Endodermal cell (in vitro differentiated cells): ENCODE measurements at regions not wholly inside any gene's neighbourhood (a gene's known extent, or its start where the extent isn't known, plus 50 kb on each side); places are given as distances from the start of the nearest gene placed in this dataset.

Experiments
- DNase-seq: peaks from one replicate; pipeline ENCODE4 v3.0.0-alpha.2; 2017
- H3K27ac ChIP-seq: 2 replicates; pipeline ENCODE4 v1.5.1; 2013; ENCODE audit warnings: mild to moderate bottlenecking, low read depth, low read length, moderate library complexity
- H3K27me3 ChIP-seq: 2 replicates; pipeline ENCODE4 v1.6.1; 2013; ENCODE audit warnings: mild to moderate bottlenecking, low read length, moderate library complexity; ENCODE audit not compliant: insufficient read depth, control insufficient read depth, poor library complexity, severe bottlenecking
- H3K36me3 ChIP-seq: 2 replicates; pipeline ENCODE4 v1.7.0; 2013; ENCODE audit warnings: mild to moderate bottlenecking, low read length, moderate library complexity; ENCODE audit not compliant: control insufficient read depth, insufficient read depth
- H3K4me1 ChIP-seq: one replicate; pipeline ENCODE4 v1.7.0; 2013; ENCODE audit warnings: low read length; ENCODE audit not compliant: control insufficient read depth, insufficient read depth
- H3K4me3 ChIP-seq: 2 replicates; pipeline ENCODE4 v1.5.1; 2013; ENCODE audit warnings: mild to moderate bottlenecking, low read length, moderate library complexity
- H3K9ac ChIP-seq: 2 replicates; pipeline ENCODE4 v1.6.1; 2013; ENCODE audit warnings: mild to moderate bottlenecking, low read length, moderate library complexity; ENCODE audit not compliant: poor library complexity, severe bottlenecking; ENCODE audit errors: extremely low read depth
- H3K9me3 ChIP-seq: 2 replicates; pipeline ENCODE4 v1.6.1; 2013; ENCODE audit warnings: mild to moderate bottlenecking, low read length, moderate library complexity; ENCODE audit not compliant: control insufficient read depth
- H3K27ac Mint-ChIP-seq: 2 replicates; pipeline ENCODE4 v1.8.0; 2020; ENCODE audit warnings: mixed read lengths
- H3K27me3 Mint-ChIP-seq: 2 replicates; pipeline ENCODE4 v1.8.0; 2021; ENCODE audit warnings: mild to moderate bottlenecking, mixed read lengths; ENCODE audit not compliant: insufficient read depth
- H3K36me3 Mint-ChIP-seq: 2 replicates; pipeline ENCODE4 v1.8.0; 2020; ENCODE audit warnings: low read depth, mixed read lengths
- H3K4me1 Mint-ChIP-seq: 2 replicates; pipeline ENCODE4 v1.8.0; 2020; ENCODE audit warnings: mixed read lengths
- H3K4me3 Mint-ChIP-seq: 2 replicates; pipeline ENCODE4 v1.8.0; 2020; ENCODE audit warnings: mild to moderate bottlenecking, moderate library complexity, mixed read lengths
- H3K9me3 Mint-ChIP-seq: 2 replicates; pipeline ENCODE4 v1.8.0; 2020; ENCODE audit warnings: mild to moderate bottlenecking, mixed read lengths
- CTCF ChIP-seq: fragments of 200-600 bp; sonication (generic); conservative IDR thresholded peaks from 2 replicates; pipeline ENCODE4 v1.5.0; 2021; ENCODE audit warnings: antibody characterized with exemption, mild to moderate bottlenecking
- WGBS, 2 experiments: methylation state at CpG; one replicate each; pipeline versions ENCODE4 v1.1.5 to v1.1.7; 2013; ENCODE audit warnings: missing lambda C conversion rate in 2 of 2, mixed read lengths in 1 of 2; ENCODE audit not compliant: insufficient coverage in 1 of 2, insufficient read length in 1 of 2; 5-methylcytosine and 5-hydroxymethylcytosine counted together

- Histone ChIP-seq H3K36me3 (no peaks in the 10 kb centered on the region), H3K4me1 (peaks cover 5% of the 10 kb centered on the region), H3K4me3 (no peak overlapping the region), H3K9ac (no peak overlapping the region), H3K27me3 (no peaks in the 10 kb centered on the region), H3K27ac (peak overlapping the region; percentile 30), H3K9me3 (no peaks in the 10 kb centered on the region)
- H3K36me3 Mint-ChIP-seq: no peaks in the 10 kb centered on the region
- TF ChIP-seq CTCF: no peak
- no peaks in the 10 kb centered on the region for H3K27me3 Mint-ChIP-seq
- DNase-seq: no peak
- 67 to 100% methylated on average over 1 of the region's 1 CpG for WGBS, 2 experiments
- peaks cover 4% of the 10 kb centered on the region for H3K4me1 Mint-ChIP-seq
- no peak overlapping the region for H3K4me3 Mint-ChIP-seq
- H3K27ac Mint-ChIP-seq: no peak overlapping the region
- no peaks in the 10 kb centered on the region for H3K9me3 Mint-ChIP-seq
Measured at GRCh38 chr4:20622701-20623100, 77.6 kb upstream of the PACRGL start.

- no peak for DNase-seq
- Histone ChIP-seq H3K9ac (no peak overlapping the region), H3K9me3 (peaks cover 11% of the 10 kb centered on the region), H3K4me3 (no peak overlapping the region), H3K27me3 (no peaks in the 10 kb centered on the region), H3K36me3 (no peaks in the 10 kb centered on the region), H3K4me1 (no peaks in the 10 kb centered on the region), H3K27ac (no peak overlapping the region)
- no peak for TF ChIP-seq CTCF
- no peaks in the 10 kb centered on the region for H3K27me3 Mint-ChIP-seq
- H3K36me3 Mint-ChIP-seq: no peaks in the 10 kb centered on the region
- no peaks in the 10 kb centered on the region for H3K4me1 Mint-ChIP-seq
- H3K4me3 Mint-ChIP-seq: no peak overlapping the region
- no peaks in the 10 kb centered on the region for H3K9me3 Mint-ChIP-seq
- H3K27ac Mint-ChIP-seq: no peak overlapping the region
Measured at GRCh38 chr4:20623939-20624338, 76.3 kb upstream of the PACRGL start.

- no peaks in the 10 kb centered on the region for H3K36me3 ChIP-seq
- H3K27me3 Mint-ChIP-seq: no peaks in the 10 kb centered on the region
- no peak overlapping the region for H3K27ac Mint-ChIP-seq
- no peak overlapping the region for H3K4me3 Mint-ChIP-seq
- H3K9me3 Mint-ChIP-seq: peaks cover 5% of the 10 kb centered on the region
- H3K27me3 ChIP-seq: no peaks in the 10 kb centered on the region
- no peak for TF ChIP-seq CTCF
- H3K4me1 Mint-ChIP-seq: no peaks in the 10 kb centered on the region
- no peaks in the 10 kb centered on the region for H3K36me3 Mint-ChIP-seq
- no peaks in the 10 kb centered on the region for H3K4me1 ChIP-seq
- H3K9me3 ChIP-seq: peaks cover 18% of the 10 kb centered on the region
- WGBS, 2 experiments: 75 to 89% methylated on average over 1 to 3 of the region's 3 CpGs
- no peak overlapping the region for H3K27ac ChIP-seq
- H3K4me3 ChIP-seq: no peak overlapping the region
- H3K9ac ChIP-seq: no peak overlapping the region
- no peak for DNase-seq
Measured at GRCh38 chr4:20624793-20625374, 75.4 kb upstream of the PACRGL start.
